Spleen (tissue), 7 donors: ENCODE measurements at regions not wholly inside any gene's neighbourhood (a gene's known extent, or its start where the extent isn't known, plus 50 kb on each side); places are given as distances from the start of the nearest gene placed in this dataset.

ENCODE experiments used
- CTCF ChIP-seq, 11 experiments: fragments of 200-600 bp in 7 of 11; fragments of 450-650 bp in 4 of 11; sonication (generic) in 4 of 11; IDR thresholded peaks in 8 of 11; conservative IDR thresholded peaks in 3 of 11; 1 replicate in 7 of 11; 2 replicates in 4 of 11; pipeline versions ENCODE4 v1.4.0 to v1.8.0; 2016 to 2021; ENCODE audit warnings: antibody characterized with exemption in 11 of 11, inconsistent platforms in 4 of 11, mild to moderate bottlenecking in 1 of 11
- POLR2A ChIP-seq, 3 donors: fragments of 450-650 bp; IDR thresholded peaks; one replicate each; pipeline ENCODE4 v1.5.1; 2017; ENCODE audit warnings: antibody characterized with exemption in 3 of 3, mild to moderate bottlenecking in 1 of 3
- donor health status: DM: no; HTN: no; CAD: no; lungs with moderate emphysema.
- donor health status: DM: no; HTN: no; CAD: no.
- donor health status: DM: no; HTN: no; CAD: no.

GRCh38 chr3:170764017-170764416 is 106.0 kb downstream of the RPL22L1 start:
- TF ChIP-seq CTCF (IDR thresholded peaks at IDR 0.05 in 8 of 11, conservative IDR thresholded peaks at IDR 0.05 in 3 of 11) (no peak), POLR2A (IDR thresholded peaks at IDR 0.05) (no peak)
